ENCODE measurements at regions not wholly inside any gene's neighbourhood (a gene's known extent, or its start where the extent isn't known, plus 50 kb on each side); places are given as distances from the start of the nearest gene placed in this dataset.
"Not testable (repeated sequence)": the region's sequence is repeated elsewhere in the genome, so short reads cannot be mapped to it uniquely, and the experiment has no call there.

DNA sequence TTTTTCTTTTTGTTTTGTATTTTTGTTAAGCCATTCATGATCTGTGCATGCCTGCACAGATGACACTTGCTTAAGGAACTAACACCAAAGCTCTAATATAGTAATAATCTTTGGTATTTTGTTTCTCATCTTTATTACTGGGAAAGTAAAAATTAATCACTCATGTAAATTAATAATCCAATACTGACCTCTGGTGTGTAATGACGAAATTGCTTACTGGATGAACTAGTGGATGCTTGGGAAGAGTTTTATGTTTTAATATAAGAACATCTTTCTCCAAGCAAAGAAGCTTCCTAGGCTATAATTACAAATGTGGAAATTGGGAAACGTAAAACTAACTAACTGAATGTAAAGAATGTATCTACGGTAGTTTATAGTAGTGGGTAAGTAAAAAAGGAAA is 147.9 kb downstream of the POTEC start:
- TF ChIP-seq, protein P1, sequence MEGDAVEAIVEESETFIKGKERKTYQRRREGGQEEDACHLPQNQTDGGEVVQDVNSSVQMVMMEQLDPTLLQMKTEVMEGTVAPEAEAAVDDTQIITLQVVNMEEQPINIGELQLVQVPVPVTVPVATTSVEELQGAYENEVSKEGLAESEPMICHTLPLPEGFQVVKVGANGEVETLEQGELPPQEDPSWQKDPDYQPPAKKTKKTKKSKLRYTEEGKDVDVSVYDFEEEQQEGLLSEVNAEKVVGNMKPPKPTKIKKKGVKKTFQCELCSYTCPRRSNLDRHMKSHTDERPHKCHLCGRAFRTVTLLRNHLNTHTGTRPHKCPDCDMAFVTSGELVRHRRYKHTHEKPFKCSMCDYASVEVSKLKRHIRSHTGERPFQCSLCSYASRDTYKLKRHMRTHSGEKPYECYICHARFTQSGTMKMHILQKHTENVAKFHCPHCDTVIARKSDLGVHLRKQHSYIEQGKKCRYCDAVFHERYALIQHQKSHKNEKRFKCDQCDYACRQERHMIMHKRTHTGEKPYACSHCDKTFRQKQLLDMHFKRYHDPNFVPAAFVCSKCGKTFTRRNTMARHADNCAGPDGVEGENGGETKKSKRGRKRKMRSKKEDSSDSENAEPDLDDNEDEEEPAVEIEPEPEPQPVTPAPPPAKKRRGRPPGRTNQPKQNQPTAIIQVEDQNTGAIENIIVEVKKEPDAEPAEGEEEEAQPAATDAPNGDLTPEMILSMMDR (IDR thresholded peaks at IDR 0.05) = not testable (repeated sequence)
- TF ChIP-seq POLR2AphosphoS5, POLR2A (IDR thresholded peaks at IDR 0.05): not testable (repeated sequence)
